22Rv1 (cell line): ENCODE measurements at regions not wholly inside any gene's neighbourhood (a gene's known extent, or its start where the extent isn't known, plus 50 kb on each side); places are given as distances from the start of the nearest gene placed in this dataset.

Experiments used
- H3K27ac ChIP-seq: fragments of 450-650 bp; 2 replicates; pipeline ENCODE4 v1.5.1; 2017
- ZFX ChIP-seq: fragments of 450-650 bp; IDR thresholded peaks from 2 replicates; pipeline ENCODE4 v1.6.1; 2017; ENCODE audit warnings: antibody characterized with exemption, borderline replicate concordance
- TF ChIP-seq, protein P1 (sequence below): fragments of 450-650 bp; IDR thresholded peaks from 2 replicates; pipeline ENCODE4 v1.5.1; 2017; ENCODE audit warnings: mild to moderate bottlenecking

DNA sequence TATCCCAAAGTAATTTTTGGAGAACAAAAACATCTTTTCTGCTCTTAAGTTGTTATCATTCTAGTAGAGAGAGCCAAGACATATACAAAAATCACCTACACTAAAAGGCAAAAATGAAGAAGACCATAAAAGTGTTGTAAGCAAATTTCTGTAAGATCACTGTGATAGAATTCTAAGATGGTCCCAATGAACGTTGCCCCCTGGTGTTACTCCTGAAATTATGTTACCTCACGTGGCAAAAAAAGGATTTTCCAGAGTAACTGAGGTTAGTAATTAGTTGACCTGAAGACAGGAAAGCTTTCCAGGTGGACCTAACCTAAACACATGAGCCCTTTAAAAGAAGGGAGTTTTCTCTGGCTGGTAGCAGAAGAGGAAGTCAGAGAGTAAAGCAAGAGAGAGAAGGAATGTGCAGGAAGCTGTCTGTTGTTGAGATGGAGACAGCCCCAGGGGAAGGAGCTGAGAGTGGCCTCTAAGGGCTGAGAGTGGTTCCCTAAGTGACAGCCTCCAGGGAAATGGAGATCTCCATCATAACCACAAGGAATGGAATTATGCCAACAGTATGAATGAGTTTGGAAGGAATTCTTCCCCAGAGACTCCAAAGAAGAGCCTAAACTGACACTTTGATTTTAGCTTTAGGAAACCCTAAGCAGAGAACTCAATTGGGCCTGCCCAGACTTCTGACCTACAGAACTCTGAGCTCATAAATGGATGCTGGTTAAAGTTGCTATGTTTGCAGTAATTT is 205.9 kb downstream of the CD47 start:
- no peak for TF ChIP-seq ZFX
- TF ChIP-seq, protein P1, sequence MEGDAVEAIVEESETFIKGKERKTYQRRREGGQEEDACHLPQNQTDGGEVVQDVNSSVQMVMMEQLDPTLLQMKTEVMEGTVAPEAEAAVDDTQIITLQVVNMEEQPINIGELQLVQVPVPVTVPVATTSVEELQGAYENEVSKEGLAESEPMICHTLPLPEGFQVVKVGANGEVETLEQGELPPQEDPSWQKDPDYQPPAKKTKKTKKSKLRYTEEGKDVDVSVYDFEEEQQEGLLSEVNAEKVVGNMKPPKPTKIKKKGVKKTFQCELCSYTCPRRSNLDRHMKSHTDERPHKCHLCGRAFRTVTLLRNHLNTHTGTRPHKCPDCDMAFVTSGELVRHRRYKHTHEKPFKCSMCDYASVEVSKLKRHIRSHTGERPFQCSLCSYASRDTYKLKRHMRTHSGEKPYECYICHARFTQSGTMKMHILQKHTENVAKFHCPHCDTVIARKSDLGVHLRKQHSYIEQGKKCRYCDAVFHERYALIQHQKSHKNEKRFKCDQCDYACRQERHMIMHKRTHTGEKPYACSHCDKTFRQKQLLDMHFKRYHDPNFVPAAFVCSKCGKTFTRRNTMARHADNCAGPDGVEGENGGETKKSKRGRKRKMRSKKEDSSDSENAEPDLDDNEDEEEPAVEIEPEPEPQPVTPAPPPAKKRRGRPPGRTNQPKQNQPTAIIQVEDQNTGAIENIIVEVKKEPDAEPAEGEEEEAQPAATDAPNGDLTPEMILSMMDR, result no peak

DNA sequence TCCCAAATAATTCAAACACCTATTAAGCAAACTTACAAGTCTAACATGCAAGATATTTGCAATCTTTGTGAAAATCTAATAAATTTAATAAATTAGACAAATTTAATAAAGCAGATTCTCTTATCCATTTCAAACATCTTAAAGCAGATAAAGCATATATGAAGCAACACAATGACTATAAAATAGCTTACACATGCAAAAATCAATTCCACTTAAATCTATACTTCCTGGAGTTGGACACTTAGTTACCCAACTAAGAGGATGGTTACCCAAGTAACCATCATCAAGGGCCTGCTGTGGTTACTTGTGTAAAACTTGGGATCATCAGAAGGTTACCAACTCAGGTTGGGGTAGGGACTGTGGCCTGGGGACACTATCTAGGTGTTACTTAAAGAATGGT is 206.8 kb downstream of the CD47 start:
- TF ChIP-seq ZFX, result no peak
- TF ChIP-seq, protein P1, result no peak
- H3K27ac ChIP-seq, result no peak overlapping the region

More for the DNA sequence above, 205.9 kb downstream of the CD47 start:
- no peak overlapping the region for H3K27ac ChIP-seq

DNA sequence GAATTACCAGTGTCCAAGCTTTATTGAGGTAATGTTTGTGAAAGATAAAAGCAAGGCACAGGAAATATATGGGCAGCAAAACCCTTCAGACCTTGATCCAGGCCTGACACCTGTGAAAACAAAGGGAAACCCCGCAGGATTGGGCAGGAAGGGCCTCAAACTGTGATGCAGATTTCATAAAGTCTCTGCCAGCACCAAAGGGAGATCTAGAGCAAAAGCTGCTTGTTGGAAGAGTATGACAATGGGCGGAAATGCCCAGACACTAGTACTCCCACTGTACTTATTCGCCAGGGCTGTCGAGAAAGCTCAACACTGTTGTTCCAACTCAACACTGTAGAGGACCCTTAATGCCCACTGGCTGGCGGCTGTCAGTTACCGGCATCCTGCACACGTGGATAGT is 207.9 kb downstream of the CD47 start:
- H3K27ac ChIP-seq, result no peak overlapping the region
- TF ChIP-seq, protein P1, result no peak

DNA sequence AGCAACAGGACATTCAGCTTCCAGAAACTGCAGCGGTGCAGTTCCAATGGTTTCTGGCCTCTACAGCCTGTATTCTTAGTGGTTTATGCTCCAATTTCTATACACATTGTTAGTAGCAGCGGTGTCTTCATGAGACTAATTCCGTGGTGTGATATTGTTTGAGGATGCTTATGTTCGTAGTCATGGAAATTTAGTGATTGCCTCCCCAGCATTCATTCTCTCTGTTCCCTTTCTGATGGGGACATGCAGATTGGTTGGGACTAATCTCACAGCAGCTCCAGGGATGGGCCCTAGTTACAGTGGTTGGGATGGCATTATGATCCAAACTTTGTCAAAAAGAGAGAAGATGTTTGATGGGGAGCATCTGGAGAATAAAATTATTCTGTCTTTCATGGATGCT is 208.6 kb downstream of the CD47 start:
- TF ChIP-seq ZFX, result no peak
- TF ChIP-seq, protein P1, result no peak
- H3K27ac ChIP-seq, result no peak overlapping the region

DNA sequence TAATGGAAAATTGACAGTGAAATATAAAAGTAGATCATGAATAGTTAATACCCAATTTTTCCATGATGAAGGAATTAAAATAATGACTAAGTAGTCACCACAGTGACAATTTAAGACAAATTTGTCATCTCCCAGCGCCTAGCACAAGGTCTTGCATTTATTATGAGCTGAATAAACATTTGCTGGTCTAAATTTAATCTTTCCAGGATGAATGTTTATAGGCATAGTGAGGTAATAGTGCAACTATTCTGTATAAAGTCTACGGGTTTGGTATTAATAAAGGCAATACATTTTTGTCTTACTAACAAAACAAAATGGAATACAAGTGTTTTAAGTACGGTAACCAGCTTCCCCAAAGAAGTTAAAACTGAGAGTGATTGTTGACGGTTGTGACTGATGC is 209.3 kb downstream of the CD47 start:
- H3K27ac ChIP-seq, result no peak overlapping the region
- TF ChIP-seq, protein P1, result no peak
- TF ChIP-seq ZFX, result no peak

DNA sequence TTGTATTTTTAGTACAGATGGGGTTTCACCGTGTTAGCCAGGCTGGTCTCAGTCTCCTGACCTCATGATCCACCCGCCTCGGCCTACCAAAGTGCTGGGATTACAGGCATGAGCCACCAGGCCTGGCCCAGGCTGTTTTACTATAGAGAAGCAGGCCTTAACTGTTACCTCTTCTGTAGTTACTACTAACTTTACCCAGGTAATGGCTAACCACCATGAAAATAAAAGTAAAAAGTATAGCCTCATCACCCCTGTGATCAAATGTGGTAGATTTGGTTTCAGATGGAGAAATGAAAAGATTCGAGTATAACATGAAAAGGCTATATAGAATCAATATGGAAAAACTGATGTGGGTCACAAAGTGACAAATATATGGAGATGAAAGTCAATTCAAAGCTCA is 210.1 kb downstream of the CD47 start:
- no peak for TF ChIP-seq ZFX
- TF ChIP-seq, protein P1, result no peak
- H3K27ac ChIP-seq, result no peak overlapping the region

DNA sequence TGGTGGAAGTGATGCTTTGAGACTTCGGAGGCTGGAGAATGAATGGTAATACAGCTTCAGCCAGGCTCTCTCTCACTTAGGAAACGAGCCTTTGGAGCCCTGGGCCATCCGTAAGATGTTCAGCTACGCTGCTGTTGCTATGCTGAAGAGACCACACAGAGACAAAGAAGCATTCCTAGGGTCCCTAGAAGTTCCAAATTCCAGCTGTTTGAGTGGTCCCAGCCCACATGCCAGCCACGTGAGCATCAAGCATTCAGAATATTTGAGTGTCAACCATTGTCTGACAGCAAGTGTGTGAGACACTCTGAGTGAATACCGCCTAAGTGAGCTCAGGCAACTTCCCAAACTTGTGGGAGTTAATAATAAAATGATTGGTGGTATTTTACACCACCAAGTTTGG is 212.9 kb downstream of the CD47 start:
- H3K27ac ChIP-seq, result no peak overlapping the region
- no peak for TF ChIP-seq ZFX
- TF ChIP-seq, protein P1, result no peak
